Stimulated activated CD8-positive, alpha-beta memory T cell treated with anti-CD3 and anti-CD28 coated beads, Interleukin-7, amount 100 ng/mL, for 24 hours (primary cell): ENCODE measurements at regions not wholly inside any gene's neighbourhood (a gene's known extent, or its start where the extent isn't known, plus 50 kb on each side); places are given as distances from the start of the nearest gene placed in this dataset.
"Not testable (repeated sequence)": the region's sequence is repeated elsewhere in the genome, so short reads cannot be mapped to it uniquely, and the experiment has no call there.

ENCODE experiments used
- DNase-seq: peaks from one replicate; pipeline ENCODE4 v3.0.0-alpha.2; 2020; ENCODE audit warnings: low read depth

- no peak for DNase-seq
Observed at GRCh38 chr7:155395176-155395797, 62.6 kb upstream of the EN2 start.

- no peak for DNase-seq
Observed at GRCh38 chr7:155396661-155397060, 61.3 kb upstream of the EN2 start.

GRCh38 chr7:155397758-155398714 lies 59.9 kb upstream of the EN2 start:
- DNase-seq, result not testable (repeated sequence)

- no peak for DNase-seq
Observed at GRCh38 chr7:155398944-155399343, 59.0 kb upstream of the EN2 start.

- DNase-seq, result no peak
Observed at GRCh38 chr7:155399577-155399976, 58.4 kb upstream of the EN2 start.

- DNase-seq, result no peak
Observed at GRCh38 chr7:155401231-155401630, 56.7 kb upstream of the EN2 start.

- no peak for DNase-seq
Observed at GRCh38 chr7:155401884-155402283, 56.0 kb upstream of the EN2 start.

GRCh38 chr7:155402941-155403340 lies 55.0 kb upstream of the EN2 start:
- DNase-seq, result no peak

GRCh38 chr7:155404976-155405375 lies 53.0 kb upstream of the EN2 start:
- DNase-seq, result no peak

- no peak for DNase-seq
Observed at GRCh38 chr7:155405399-155406318, 52.3 kb upstream of the EN2 start.

GRCh38 chr7:155407799-155408198 lies 50.1 kb upstream of the EN2 start:
- DNase-seq, result no peak
